GM19452 (cell line): ENCODE measurements at regions not wholly inside any gene's neighbourhood (a gene's known extent, or its start where the extent isn't known, plus 50 kb on each side); places are given as distances from the start of the nearest gene placed in this dataset.

Source experiments
- ATAC-seq: cut with Tn5 transposase; IDR thresholded peaks from one replicate; pipeline ENCODE4 v1.9.1; 2021; ENCODE audit not compliant: unreplicated experiment

DNA sequence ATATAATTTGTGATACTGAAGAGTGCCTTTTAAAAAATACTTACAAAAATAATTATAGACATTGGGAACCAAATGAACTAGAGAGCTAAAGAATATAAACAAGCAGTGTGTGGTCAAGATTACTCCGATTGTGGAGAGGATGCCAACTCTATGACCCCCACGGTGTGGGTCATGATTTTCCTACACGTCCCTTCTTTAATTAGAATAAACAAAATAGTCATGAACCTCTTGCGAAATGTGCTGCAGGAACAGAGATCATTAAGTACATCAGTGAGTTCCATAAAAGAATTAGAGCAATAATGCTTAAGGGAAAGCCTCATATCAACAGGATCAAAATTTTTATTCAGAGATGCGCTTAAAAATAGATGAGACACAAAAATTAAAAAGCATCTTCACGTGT is 476.6 kb upstream of the ROBO1 start:
- no peak for ATAC-seq

DNA sequence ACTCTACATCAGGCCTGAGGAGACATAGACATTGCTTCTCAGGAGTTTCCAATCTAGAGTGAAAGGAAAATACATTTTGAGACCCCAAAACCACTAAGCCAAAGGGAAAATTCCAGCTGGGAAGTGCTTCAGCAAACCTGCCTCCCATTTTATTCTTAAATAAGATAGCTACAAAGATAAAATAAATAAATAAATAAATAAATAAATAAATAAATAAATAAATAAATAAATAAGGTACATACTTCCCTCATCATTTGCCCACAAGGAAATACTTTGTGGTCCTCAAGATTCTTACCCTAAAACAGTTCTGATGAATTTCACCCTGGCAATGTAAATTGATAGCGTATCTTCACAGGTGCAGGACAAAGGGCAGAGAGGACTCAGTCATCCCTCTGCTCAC is 474.0 kb upstream of the ROBO1 start:
- ATAC-seq = no peak

DNA sequence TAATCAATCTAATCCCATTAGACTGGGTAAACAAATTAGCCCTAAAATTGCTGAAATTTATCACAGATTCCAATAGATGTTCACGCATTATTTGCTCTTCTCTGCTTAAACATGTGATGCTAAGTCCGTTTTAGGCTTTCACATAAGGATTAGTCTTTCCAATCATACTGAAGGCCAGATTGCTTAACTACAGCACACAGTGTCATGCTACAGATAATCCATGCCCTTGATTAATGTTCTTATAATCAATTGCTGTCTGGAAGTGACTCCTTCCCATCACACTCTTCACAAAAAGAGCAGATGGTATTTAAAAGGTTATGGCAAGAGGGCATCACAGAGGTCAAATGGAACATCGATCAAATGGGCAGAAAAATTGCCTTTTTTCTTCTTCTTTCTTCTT is 471.5 kb upstream of the ROBO1 start:
- ATAC-seq = no peak

DNA sequence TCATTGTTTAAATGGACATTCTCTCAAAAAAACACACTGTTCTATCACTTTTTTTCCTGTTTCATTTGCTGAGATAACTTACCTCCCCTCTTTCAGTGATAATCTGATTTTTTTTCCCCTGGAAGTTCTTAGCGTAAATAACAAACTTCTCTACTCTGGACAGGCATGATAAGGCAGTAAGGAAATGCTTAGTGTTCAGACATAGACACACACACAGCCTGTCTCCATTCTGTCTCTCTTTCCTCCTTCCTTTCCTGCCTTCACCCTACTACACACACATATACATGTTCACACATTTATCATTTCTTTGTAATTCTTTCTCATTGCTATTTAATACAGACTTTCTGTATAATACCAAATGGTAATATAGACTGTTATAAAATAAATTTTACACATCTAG is 470.8 kb upstream of the ROBO1 start:
- no peak for ATAC-seq

DNA sequence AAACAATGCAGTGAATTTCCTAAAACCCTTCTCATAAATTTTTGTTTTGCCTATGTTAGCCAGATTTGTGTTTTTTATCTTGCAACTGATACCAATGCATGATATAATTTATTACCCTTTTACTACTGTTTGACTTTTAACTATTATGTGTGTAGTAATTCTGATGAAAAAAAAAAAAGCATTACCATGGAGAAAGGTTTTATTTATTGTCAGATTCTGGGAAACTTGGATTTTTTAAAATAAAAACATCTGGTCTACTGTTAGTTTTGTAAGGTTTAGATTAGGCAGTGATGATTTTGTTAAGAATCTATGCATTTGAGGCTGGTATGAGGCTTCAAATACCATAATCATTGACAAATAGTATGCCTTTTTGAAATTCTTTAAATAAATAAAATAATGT is 470.4 kb upstream of the ROBO1 start:
- no peak for ATAC-seq

DNA sequence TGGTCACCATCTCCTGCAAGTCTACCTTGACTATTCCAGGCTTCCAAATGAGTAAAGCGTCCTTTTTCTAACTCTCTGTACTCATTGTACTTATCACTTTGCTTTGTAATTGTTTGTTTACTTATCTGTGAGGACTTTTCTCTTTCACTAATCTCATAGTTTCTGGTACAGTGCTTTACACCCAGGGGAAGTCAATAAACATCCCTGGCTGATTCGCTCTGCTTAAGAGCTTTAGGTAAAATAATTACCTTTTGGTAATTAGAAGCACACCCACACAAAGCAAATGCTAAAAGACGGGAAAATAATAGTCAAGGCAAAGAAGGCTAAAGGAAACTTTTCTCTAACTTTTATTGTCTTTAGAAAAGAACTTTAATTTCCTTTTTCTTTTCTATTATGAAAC is 466.9 kb upstream of the ROBO1 start:
- ATAC-seq = no peak

DNA sequence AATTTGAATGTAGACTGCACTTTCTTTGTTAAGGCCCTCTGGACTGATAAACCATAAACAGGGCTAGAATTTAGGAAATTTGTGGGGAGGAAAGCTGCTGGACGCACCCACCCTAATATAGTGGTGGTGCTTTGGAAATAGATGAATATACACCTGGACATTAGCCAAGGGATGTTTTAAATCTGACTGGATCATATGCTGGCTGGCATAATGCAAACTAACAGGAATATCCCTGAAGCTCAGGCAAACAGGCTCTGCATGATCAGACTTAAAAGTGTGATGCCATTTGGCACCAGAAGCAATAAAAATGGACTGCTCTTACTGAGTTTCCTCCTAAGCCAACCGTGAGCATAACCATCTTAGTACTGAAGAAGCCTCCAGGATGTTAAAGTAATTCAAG is 465.8 kb upstream of the ROBO1 start:
- ATAC-seq = no peak

DNA sequence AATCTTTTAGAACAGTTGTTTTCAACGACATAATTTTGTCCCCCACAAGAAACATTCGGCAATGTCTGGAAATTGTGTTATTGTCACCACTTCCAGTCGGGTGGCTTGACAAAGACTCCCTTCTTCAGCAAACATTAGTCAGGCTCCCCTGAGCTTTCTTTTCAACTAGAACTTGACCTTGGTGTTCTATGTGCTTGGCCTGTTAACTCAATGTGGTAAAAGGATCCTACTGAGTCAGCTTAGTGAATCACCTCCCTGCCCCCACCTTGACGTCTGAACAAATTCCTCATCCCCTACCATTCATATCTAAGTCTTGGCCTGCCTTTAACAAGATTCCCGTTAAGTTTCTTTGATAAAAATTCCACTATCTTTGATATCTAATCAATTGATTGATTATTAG is 465.0 kb upstream of the ROBO1 start:
- ATAC-seq = no peak

DNA sequence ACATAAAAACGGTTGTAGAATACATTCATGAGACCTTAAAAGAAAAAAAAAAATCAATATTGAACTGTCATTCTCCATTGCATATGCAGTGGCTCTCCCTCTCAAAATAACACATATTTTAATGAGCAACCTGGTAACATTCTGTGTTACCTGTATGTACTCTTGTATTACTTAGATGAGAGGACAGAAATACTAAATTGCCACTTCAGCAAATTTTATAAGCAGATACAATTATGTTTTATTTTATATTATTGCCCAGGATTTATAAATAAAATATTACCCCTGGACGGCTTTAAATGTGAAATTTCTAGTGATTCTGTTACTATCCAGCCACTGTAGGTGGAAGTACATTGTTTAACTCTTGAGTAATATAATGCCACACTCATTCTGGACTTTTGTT is 463.2 kb upstream of the ROBO1 start:
- ATAC-seq = no peak

DNA sequence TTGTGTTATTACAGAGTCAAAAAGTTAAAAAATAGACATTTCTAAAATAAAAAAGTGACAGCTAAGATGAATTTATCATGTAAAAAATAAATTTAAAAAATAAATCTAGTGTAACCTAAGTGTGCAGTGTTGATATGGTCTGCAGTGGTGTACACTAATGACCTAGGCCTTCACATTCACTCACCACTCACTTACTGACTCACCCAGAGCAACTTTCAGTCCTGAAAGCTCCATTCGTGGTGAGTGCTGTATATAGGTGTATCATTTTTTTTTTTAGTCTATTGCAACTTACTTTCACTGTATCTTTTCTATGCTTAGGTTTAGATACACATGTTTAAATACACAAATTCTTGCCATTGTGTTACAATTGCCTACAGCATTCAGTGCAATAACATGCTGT is 459.4 kb upstream of the ROBO1 start:
- no peak for ATAC-seq

DNA sequence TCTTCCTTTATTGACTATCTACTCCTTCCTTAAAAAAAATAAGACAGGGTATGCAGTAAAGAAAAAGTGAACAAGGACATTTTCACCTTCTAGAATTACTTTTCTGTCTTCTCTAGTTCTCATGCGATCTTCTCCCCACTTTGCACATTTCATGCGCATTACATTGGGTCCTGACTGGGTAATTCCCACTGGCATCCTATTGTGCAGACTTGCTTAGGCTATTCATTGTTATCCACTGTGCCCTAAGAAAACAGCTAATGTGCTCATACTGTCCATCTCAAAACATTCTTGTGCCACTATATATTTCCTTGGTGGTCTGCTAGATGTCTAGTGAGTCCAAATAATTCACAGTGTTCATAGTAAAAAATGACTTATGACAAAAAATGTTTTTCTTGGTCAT is 447.4 kb upstream of the ROBO1 start:
- no peak for ATAC-seq

DNA sequence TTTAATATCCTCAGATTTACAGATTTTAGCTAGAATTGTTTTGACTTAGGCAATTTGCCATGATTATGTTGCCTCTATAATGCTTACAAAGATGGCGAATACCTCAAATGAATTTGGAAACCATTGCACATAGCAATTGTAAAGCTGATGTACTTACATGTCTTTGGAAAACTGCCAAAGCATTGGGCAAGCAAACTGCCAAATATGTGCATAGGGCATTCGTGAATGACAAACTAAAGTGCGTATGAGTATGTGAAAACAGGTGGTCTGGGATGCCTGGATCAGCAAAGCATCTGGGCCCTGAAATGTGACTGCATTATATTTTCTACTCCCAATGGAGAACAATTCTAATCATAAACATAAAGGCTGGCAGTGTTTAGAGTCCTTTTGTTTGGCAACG is 445.3 kb upstream of the ROBO1 start:
- ATAC-seq = no peak

DNA sequence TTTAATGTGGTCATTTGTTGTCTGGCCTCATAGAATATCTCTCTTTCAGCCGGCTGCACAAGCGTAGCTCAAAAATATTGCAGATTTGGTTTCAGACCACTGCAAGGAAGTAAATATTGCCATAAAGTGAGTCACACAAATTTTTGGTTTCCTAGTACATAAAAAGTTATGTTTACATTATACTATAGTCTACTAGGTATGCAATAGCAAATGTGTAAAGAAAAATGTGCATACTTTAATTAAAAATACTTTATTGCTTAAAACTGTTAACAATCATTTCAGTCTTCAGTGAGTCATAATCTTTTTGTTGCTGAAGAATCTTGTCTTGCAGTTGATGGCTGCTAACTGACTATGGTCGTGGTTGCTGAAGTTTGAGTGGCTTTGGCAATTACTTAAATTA is 425.1 kb upstream of the ROBO1 start:
- no peak for ATAC-seq

DNA sequence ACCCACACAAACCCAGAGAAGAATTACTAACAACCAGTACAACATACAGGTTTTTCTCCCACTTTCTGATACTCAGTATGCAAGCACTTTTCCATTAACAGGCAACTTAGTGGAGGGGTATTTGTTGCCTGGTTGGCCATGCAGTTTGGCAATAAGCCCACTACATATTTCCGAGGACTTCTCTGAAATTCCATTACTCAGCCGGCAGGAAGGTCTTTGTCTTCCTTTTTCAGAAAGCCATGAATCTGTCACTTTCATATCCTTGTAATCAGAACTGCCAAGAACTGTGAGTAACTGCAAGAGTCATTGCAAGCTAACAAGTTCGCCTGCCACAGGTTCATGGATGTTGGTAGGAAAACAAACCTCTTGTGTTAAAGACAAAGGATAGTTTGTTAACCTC is 422.3 kb upstream of the ROBO1 start:
- ATAC-seq = no peak

DNA sequence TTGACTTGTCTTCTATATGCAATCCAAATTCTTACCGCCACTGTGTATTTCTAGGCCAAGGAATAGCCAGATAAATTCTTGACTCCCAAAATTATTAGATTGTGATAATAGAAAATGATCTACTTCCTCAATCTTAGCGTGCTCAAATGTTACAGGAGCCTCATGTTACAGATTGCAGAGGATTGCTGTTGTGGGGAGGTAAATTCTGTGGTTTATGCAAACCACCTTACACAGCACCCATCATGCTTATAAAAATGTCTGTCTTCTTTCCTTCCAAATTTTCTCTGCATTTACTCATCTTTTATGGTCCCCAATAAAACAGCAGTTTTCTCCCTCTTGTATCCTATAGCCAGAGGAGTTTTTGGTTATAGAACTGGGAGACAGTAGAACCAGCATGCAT is 420.2 kb upstream of the ROBO1 start:
- no peak for ATAC-seq

DNA sequence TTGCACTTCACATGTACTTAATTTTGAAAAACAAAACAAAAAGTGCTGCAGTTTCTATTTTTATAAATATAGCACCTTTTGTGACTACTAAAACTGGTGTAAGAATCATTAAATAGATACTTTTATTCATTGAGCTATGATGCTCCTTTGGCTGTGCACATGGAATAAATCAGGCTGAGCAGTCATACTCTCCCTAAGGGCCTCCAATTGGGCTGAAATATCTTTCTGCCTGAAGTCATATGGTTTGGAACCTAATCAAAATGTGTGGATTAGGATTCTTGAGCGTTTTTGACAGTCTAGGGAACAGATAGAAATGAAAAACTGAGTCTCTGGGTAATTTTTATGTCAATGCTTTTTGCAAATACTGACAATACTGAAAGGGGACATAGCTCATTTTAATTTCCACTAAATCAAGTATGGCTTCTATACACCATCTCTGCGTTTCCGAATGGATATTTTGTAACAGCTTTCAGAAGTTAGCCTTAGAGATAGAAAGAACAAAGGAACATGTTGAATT is 392.2 kb upstream of the ROBO1 start:
- no peak for ATAC-seq

DNA sequence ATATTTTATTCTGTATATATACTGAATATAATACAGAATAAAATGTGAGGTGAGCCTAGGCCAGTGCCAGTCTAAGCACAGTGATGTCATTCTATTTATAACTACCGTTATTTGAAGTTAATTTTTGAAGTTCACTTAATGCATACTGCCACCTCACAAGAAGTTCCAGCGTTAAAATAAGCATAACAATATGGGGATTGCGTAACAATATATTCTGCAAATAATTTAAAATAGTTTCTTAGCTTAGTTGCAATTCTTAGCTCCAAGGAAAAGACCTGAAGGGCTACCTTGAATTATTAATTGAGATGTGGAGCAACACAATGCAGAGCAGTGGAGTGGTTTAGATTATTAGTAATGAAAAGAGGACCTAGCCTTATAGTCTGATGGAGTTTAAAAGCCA is 390.5 kb upstream of the ROBO1 start:
- no peak for ATAC-seq

DNA sequence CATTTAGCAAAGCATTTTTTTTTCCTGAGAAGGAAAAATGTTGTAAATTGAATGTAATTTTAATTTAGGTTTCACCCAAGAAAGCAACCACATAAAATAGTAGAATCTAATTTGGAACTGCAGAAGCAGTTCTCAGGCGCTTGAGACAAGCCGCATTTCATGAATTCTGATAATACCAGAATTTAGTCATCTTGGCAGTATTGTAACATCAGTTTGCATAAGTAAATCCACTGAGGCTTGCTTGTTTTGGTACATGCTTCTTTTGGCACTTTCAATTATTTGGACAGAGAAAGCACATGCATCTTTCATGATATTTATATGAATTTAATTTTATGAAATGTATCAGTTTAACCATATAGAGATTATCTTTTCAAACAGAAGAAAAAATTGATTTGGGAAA is 389.7 kb upstream of the ROBO1 start:
- ATAC-seq = no peak

DNA sequence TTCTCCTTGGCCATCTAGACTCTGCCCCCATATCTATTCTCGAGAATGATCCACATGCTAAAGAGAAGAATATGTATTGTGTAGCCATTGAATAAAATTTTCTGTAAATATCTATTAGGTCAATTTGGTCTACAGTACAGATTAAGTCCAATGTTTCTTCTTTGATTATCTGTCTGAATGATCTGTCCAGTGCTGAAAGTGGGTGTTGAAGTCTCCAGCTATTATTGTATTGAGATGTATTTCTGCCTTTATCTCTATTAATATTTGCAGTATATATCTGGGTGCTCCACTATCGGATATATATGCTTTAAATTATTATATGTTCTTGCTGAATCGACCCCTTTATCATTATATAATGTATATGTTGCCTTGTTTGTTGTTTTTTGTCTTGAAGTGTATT is 384.9 kb upstream of the ROBO1 start:
- ATAC-seq = no peak

DNA sequence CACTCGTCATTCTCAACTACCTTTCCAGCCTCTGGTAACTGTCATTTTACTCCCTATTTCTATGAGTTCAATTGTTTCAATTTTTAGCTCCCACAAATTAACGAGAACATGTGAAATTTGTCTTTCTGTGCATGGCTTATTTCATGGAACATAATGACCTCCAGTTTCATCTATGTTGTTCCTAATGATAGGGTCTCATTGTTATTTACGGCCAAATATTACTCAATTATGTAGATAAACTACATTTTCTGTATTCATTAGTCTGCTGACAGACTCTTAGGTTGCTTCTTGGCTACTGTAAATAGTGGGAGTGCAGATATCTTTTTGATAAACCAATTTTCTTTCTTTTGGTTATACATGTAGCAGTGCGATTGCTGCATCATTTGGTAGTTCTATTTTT is 374.9 kb upstream of the ROBO1 start:
- ATAC-seq = no peak

DNA sequence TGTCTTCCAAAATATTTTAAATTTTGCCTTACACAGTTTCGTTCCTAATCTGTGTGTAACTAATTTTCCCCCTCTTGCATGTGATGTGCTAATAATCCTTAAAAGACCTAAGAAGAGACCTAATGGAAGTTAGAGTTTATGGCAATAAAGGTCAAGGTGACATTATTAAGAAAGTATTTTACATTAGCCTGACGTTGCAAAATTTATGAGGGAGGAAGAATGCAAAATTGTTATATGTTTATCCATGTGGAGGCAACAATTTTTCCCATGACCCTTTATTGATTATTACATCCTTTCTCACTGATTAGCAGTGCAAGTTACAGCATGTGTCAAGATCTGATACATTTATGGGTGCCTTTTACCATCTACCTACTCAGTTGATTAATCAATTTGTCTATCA is 373.8 kb upstream of the ROBO1 start:
- ATAC-seq = no peak

DNA sequence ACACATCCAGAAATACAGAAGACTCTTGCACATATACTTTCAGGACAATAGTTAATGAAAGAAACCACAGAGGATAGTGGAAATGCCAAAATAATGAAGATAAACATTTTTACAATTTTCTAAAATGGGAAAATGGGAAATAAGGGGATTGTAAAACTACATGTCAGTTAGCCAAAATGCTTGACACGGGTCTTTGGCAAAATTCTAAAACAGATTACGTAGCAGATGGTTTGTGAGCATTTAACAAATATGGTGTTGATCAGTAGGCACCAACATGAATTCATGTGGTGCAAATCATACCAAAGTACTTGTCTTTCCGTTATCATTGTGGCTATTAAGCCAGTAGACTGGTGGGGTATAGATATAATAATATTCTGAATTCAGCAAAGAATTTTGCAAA is 348.5 kb upstream of the ROBO1 start:
- ATAC-seq = no peak

DNA sequence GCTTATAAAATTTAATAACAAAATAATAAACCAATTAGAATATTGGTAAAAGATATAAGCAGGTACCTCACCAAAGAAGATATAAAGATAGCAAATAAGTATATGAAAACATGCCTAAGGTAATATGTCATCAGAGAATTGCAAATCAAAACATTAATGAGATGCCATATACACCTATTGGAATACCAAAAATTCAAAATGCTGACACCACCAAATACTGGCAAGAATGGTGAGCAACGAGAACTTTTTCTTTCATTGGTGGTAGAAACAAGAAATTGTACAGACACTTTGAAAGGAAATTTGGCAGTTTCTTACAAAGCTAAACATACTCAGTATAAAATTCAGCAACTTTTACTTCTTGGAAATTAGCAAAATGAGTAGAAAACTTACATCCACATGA is 346.9 kb upstream of the ROBO1 start:
- no peak for ATAC-seq

DNA sequence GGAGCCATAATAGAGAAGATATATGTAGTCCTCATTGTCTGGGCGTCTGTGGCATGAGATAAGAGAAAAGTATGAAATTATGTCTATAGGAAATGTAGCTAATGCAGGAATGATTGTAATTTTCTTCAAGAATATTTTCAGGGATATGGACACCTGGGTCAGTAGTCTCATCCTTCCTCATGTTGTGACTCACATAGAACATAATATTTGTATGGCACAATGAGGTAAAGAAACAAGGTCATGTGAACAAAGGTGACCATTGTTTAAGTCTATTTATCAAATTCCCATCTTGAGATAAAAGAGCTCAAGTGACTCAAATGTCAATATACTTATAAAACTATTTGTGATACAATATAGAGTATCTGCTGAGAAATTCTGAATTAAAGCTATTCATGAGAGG is 345.5 kb upstream of the ROBO1 start:
- ATAC-seq = no peak
